H1 (cell line): ENCODE measurements at regions not wholly inside any gene's neighbourhood (a gene's known extent, or its start where the extent isn't known, plus 50 kb on each side); places are given as distances from the start of the nearest gene placed in this dataset.

ENCODE experiments used
- CTCF ChIA-PET: fragments of 300-600 bp; sonication (Branson Sonifier 250); formaldehyde crosslinking; loops from one replicate; lab custom pipeline; 2021; ENCODE audit not compliant: partially characterized antibody; lab: Charles Lee
- POLR2A ChIA-PET: fragments of 300-600 bp; sonication (Branson Sonifier 250); formaldehyde crosslinking; loops from one replicate; lab custom pipeline; 2021; ENCODE audit warnings: inconsistent platforms; ENCODE audit not compliant: partially characterized antibody; lab: Charles Lee
- DNase-seq, 2 experiments: peaks; one replicate each; pipeline versions ENCODE4 v3.0.0 to v3.0.0-alpha.2; 2010 to 2022; ENCODE audit warnings: low spot score in 2 of 2, low read depth in 1 of 2, mixed read lengths in 1 of 2
- FAIRE-seq: peaks from 2 replicates; lab custom pipeline; 2011; peaks lifted over from hg19 to GRCh38; lab: Jason Lieb, UNC
- H2AFZ ChIP-seq: 2 replicates; pipeline ENCODE4 v1.8.1; 2012; ENCODE audit warnings: low read length, inconsistent platforms
- H2AK5ac ChIP-seq: 2 replicates; pipeline ENCODE4 v1.6.1; 2013; ENCODE audit warnings: low read depth, low read length
- H2BK120ac ChIP-seq: replicated peaks from 2 replicates; pipeline ENCODE3; 2013; ENCODE audit warnings: low read depth, low read length, inconsistent platforms
- H2BK12ac ChIP-seq: 2 replicates; pipeline ENCODE4 v1.6.1; 2013; ENCODE audit warnings: low read depth, low read length
- H2BK15ac ChIP-seq: 2 replicates; pipeline ENCODE4 v1.6.1; 2013; ENCODE audit warnings: low read length
- H2BK20ac ChIP-seq: 2 replicates; pipeline ENCODE4 v1.6.1; 2013; ENCODE audit warnings: low read length
- H2BK5ac ChIP-seq: 2 replicates; pipeline ENCODE4 v1.6.1; 2013; ENCODE audit warnings: low read depth, low read length
- H3K14ac ChIP-seq: 2 replicates; pipeline ENCODE4 v1.6.1; 2013; ENCODE audit warnings: inconsistent platforms; ENCODE audit not compliant: insufficient read length
- H3K18ac ChIP-seq: 2 replicates; pipeline ENCODE4 v1.6.1; 2013; ENCODE audit warnings: low read length; ENCODE audit errors: extremely low read depth
- H3K23ac ChIP-seq: 2 replicates; pipeline ENCODE4 v1.6.1; 2013; ENCODE audit warnings: inconsistent platforms; ENCODE audit not compliant: insufficient read length
- H3K23me2 ChIP-seq: 2 replicates; pipeline ENCODE4 v1.6.1; 2013; ENCODE audit warnings: low read depth, low read length
- H3K27ac ChIP-seq: 2 replicates; pipeline ENCODE4 v1.6.1; 2011; ENCODE audit warnings: low read depth, low read length, inconsistent platforms
- H3K27me3 ChIP-seq, 4 experiments: replicated peaks in 1 of 4; 1 replicate in 1 of 4; 2 replicates in 3 of 4; pipeline versions ENCODE4 v1.6.1 to v1.8.1; 2011 to 2013; ENCODE audit warnings: low read length in 3 of 4, mild to moderate bottlenecking in 3 of 4, inconsistent platforms in 2 of 4, mixed read lengths in 2 of 4, moderate library complexity in 1 of 4; ENCODE audit not compliant: control insufficient read depth in 3 of 4, insufficient read depth in 3 of 4; ENCODE audit errors: extremely low read depth in 1 of 4
- H3K36me3 ChIP-seq, 4 experiments: 2 replicates each; pipeline versions ENCODE4 v1.6.1 to v1.8.1; 2011 to 2013; ENCODE audit warnings: mild to moderate bottlenecking in 4 of 4, low read length in 3 of 4, moderate library complexity in 2 of 4, control low read depth in 1 of 4, inconsistent platforms in 1 of 4; ENCODE audit not compliant: insufficient read depth in 4 of 4, control insufficient read depth in 2 of 4
- H3K4ac ChIP-seq: replicated peaks from 2 replicates; pipeline ENCODE3; 2013; ENCODE audit warnings: low read length, low read depth, mixed read lengths, inconsistent platforms; ENCODE audit not compliant: insufficient read length
- H3K4me1 ChIP-seq, 4 experiments: replicated peaks in 1 of 4; 1 replicate in 1 of 4; 2 replicates in 3 of 4; pipeline versions ENCODE4 v1.6.1 to v1.8.1; 2011 to 2013; ENCODE audit warnings: low read length in 3 of 4, inconsistent platforms in 2 of 4, mixed read lengths in 1 of 4; ENCODE audit not compliant: insufficient read depth in 4 of 4, control insufficient read depth in 3 of 4
- H3K4me2 ChIP-seq, 2 experiments: 2 replicates each; pipeline versions ENCODE4 v1.6.1 to v1.8.1; 2011 to 2013; ENCODE audit warnings: low read depth in 2 of 2, low read length in 2 of 2, control low read depth in 1 of 2, inconsistent platforms in 1 of 2, mild to moderate bottlenecking in 1 of 2; ENCODE audit not compliant: insufficient read depth in 1 of 2
- H3K4me3 ChIP-seq, 4 experiments: fragments of 200-600, 300-600 bp in 1 of 4; sonication (generic), shearing (Covaris generic), sonication (Bioruptor Twin) in 1 of 4; 2 replicates each; pipeline versions ENCODE4 v1.5.1 to v1.8.1; 2011 to 2016; ENCODE audit warnings: low read length in 4 of 4, low read depth in 3 of 4, control low read depth in 2 of 4, inconsistent platforms in 2 of 4, mild to moderate bottlenecking in 2 of 4, mixed read lengths in 1 of 4, moderate library complexity in 1 of 4; ENCODE audit not compliant: insufficient read depth in 2 of 4; ENCODE audit errors: extremely low read depth in 1 of 4
- H3K56ac ChIP-seq: replicated peaks from 2 replicates; pipeline ENCODE3; 2013; ENCODE audit warnings: low read depth, mild to moderate bottlenecking, mixed read lengths, low read length, inconsistent platforms; ENCODE audit not compliant: insufficient read length
- H3K79me1 ChIP-seq: 2 replicates; pipeline ENCODE4 v1.6.1; 2013; ENCODE audit warnings: low read depth, low read length, control low read depth
- H3K79me2 ChIP-seq, 2 experiments: 2 replicates each; pipeline versions ENCODE4 v1.6.1 to v1.8.1; 2012 to 2013; ENCODE audit warnings: low read length in 2 of 2, mild to moderate bottlenecking in 2 of 2, inconsistent platforms in 1 of 2; ENCODE audit not compliant: insufficient read depth in 2 of 2, control insufficient read depth in 1 of 2
- H3K9ac ChIP-seq, 4 experiments: replicated peaks in 1 of 4; 1 replicate in 1 of 4; 2 replicates in 3 of 4; pipeline versions ENCODE4 v1.6.1 to v1.8.1; 2011 to 2013; ENCODE audit warnings: low read depth in 3 of 4, low read length in 3 of 4, control low read depth in 2 of 4, mild to moderate bottlenecking in 2 of 4, moderate library complexity in 2 of 4, inconsistent platforms in 1 of 4; ENCODE audit errors: extremely low read depth in 1 of 4
- H3K9me3 ChIP-seq, 2 experiments: 2 replicates each; pipeline versions ENCODE4 v1.6.1 to v1.8.1; 2012 to 2013; ENCODE audit warnings: mild to moderate bottlenecking in 2 of 2, moderate library complexity in 2 of 2, control low read depth in 1 of 2, inconsistent platforms in 1 of 2, low read depth in 1 of 2, low read length in 1 of 2, mixed read lengths in 1 of 2; ENCODE audit not compliant: insufficient read depth in 2 of 2
- H4K20me1 ChIP-seq, 2 experiments: replicated peaks in 1 of 2; 2 replicates each; pipeline versions ENCODE3 to v1.8.1; 2011 to 2013; ENCODE audit warnings: inconsistent platforms in 2 of 2, low read length in 2 of 2, mild to moderate bottlenecking in 1 of 2; ENCODE audit not compliant: insufficient read depth in 2 of 2, control insufficient read depth in 1 of 2
- H4K5ac ChIP-seq: 2 replicates; pipeline ENCODE4 v1.6.1; 2013; ENCODE audit warnings: low read length, low read depth, mixed read lengths, inconsistent platforms; ENCODE audit not compliant: insufficient read length
- H4K8ac ChIP-seq: 2 replicates; pipeline ENCODE4 v1.8.0; 2013; ENCODE audit warnings: mild to moderate bottlenecking, moderate library complexity, low read length, inconsistent platforms; ENCODE audit not compliant: insufficient read depth; ENCODE audit errors: extremely low read depth
- H4K91ac ChIP-seq: replicated peaks from 2 replicates; pipeline ENCODE3; 2013; ENCODE audit warnings: low read length, mixed read lengths, inconsistent platforms; ENCODE audit not compliant: insufficient read length
- BCL11A ChIP-seq, 2 experiments: IDR thresholded peaks; one replicate each; pipeline ENCODE4 v1.6.1; 2011; ENCODE audit warnings: low read depth in 2 of 2, low read length in 2 of 2, mild to moderate bottlenecking in 2 of 2
- CBX5 ChIP-seq: fragments of 300-800, 300-1000 bp; sonication (generic); IDR thresholded peaks from 2 replicates; pipeline ENCODE4 v1.7.1; 2016; ENCODE audit warnings: antibody characterized with exemption, low read length, low read depth
- CREB1 ChIP-seq: IDR thresholded peaks from 2 replicates; pipeline ENCODE4 v1.6.1; 2012; ENCODE audit warnings: inconsistent platforms
- CTBP2 ChIP-seq: IDR thresholded peaks from 2 replicates; pipeline ENCODE4 v1.7.0; 2011; ENCODE audit warnings: borderline replicate concordance, mild to moderate bottlenecking, moderate library complexity, mixed read lengths, low read length; ENCODE audit not compliant: insufficient read depth, insufficient read length
- E2F6 ChIP-seq: IDR thresholded peaks from 2 replicates; pipeline ENCODE4 v1.6.1; 2012; ENCODE audit warnings: inconsistent platforms
- GTF2F1 ChIP-seq: IDR thresholded peaks from 2 replicates; pipeline ENCODE4 v1.6.1; 2012; ENCODE audit warnings: low read depth, low read length, improper control_type of control experiment, borderline replicate concordance
- NANOG ChIP-seq: IDR thresholded peaks from 2 replicates; pipeline ENCODE4 v1.6.1; 2011; ENCODE audit warnings: low read length, low read depth, mild to moderate bottlenecking, inconsistent platforms; ENCODE audit not compliant: insufficient read depth, poor library complexity, severe bottlenecking
- POLR2A ChIP-seq, 2 experiments: IDR thresholded peaks; 1 replicate in 1 of 2; 2 replicates in 1 of 2; pipeline ENCODE4 v1.6.1; 2011; ENCODE audit warnings: low read depth in 2 of 2, low read length in 2 of 2, mild to moderate bottlenecking in 2 of 2; ENCODE audit errors: control extremely low read depth in 1 of 2
- POLR2AphosphoS5 ChIP-seq: IDR thresholded peaks from 2 replicates; pipeline ENCODE4 v1.6.1; 2011; ENCODE audit warnings: low read depth, low read length
- SAP30 ChIP-seq: fragments of 300-600 bp; sonication (generic); IDR thresholded peaks from 2 replicates; pipeline ENCODE4 v1.7.1; 2012; ENCODE audit warnings: low read length, moderate library complexity, mild to moderate bottlenecking, inconsistent platforms; ENCODE audit not compliant: insufficient read depth, insufficient replicate concordance
- SIRT6 ChIP-seq: IDR thresholded peaks from one replicate; pipeline ENCODE4 v1.7.1; 2012; ENCODE audit warnings: low read length, inconsistent platforms
- SP1 ChIP-seq: IDR thresholded peaks from 2 replicates; pipeline ENCODE4 v1.6.1; 2011; ENCODE audit warnings: low read depth, low read length
- TAF7 ChIP-seq: optimal IDR thresholded peaks from 2 replicates; pipeline ENCODE3; 2011; ENCODE audit warnings: low read depth, mild to moderate bottlenecking, inconsistent platforms, low read length, moderate library complexity, borderline replicate concordance
- YY1 ChIP-seq: IDR thresholded peaks from 2 replicates; pipeline ENCODE4 v1.6.1; 2011; ENCODE audit warnings: low read depth, mild to moderate bottlenecking, low read length
- WGBS, 2 experiments: shearing (Covaris generic) in 1 of 2; methylation state at CpG; one replicate each; pipeline versions ENCODE4 v1.1.6 to v1.1.7; 2013 to 2015; ENCODE audit warnings: low lambda C conversion rate in 2 of 2, mixed read lengths in 2 of 2, inconsistent platforms in 1 of 2, low coverage in 1 of 2, missing lambda C conversion rate in 1 of 2; ENCODE audit not compliant: insufficient replicate concordance in 2 of 2, insufficient coverage in 1 of 2, insufficient read length in 1 of 2; ENCODE audit errors: extremely low coverage in 1 of 2, missing lambda C conversion rate in 1 of 2; 5-methylcytosine and 5-hydroxymethylcytosine counted together

- H3K27me3 ChIP-seq: no peaks in the 10 kb centered on the region
- WGBS, 2 experiments: 92% methylated on average over 3 of the region's 3 CpGs; no CpG with 5 or more reads in 1 of the 2 experiments
- H3K4me1 ChIP-seq: no peaks in the 10 kb centered on the region
- H2AFZ ChIP-seq: no peak overlapping the region
- no peak for DNase-seq
- FAIRE-seq: no peak
- H3K4me2 ChIP-seq: no peak overlapping the region
- H3K14ac ChIP-seq: no peak overlapping the region
- H4K20me1 ChIP-seq: no peaks in the 10 kb centered on the region
- no peaks in the 10 kb centered on the region for H3K9me3 ChIP-seq
- H2BK120ac ChIP-seq: no peak overlapping the region
- H4K91ac ChIP-seq: no peak overlapping the region
- H2AK5ac ChIP-seq: no peak overlapping the region
- no peak overlapping the region for H4K8ac ChIP-seq
- H2BK12ac ChIP-seq: no peak overlapping the region
- H3K23me2 ChIP-seq: no peaks in the 10 kb centered on the region
- no peaks in the 10 kb centered on the region for H3K36me3 ChIP-seq
- no peaks in the 10 kb centered on the region for H3K79me1 ChIP-seq
- CTCF ChIA-PET: interaction anchor here (0.7 to 1.0 kb wide), 3 partner anchors 12 to 553 kb away, joined by 3 read pairs; no protein-coding TSS in a partner anchor
- no peak overlapping the region for H2BK20ac ChIP-seq
- H3K4me3 ChIP-seq: no peak overlapping the region
- no peak overlapping the region for H2BK5ac ChIP-seq
- POLR2A ChIA-PET: no interaction called here
- H3K56ac ChIP-seq: no peak overlapping the region
- no peak overlapping the region for H3K9ac ChIP-seq
- no peak overlapping the region for H3K23ac ChIP-seq
- H3K27ac ChIP-seq: no peak overlapping the region
- H3K18ac ChIP-seq: no peak overlapping the region
- no peaks in the 10 kb centered on the region for H3K79me2 ChIP-seq
- H2BK15ac ChIP-seq: no peak overlapping the region
- H4K5ac ChIP-seq: no peak overlapping the region
- no peak overlapping the region for H3K4ac ChIP-seq
- TF ChIP-seq NANOG (no peak), GTF2F1 (no peak), POLR2A (IDR thresholded peaks at IDR 0.05; ENCODE audit: control extremely low read depth in 1 of 2, low read depth in 2 of 2, low read length in 2 of 2) (no peak), CTBP2 (no peak), SP1 (no peak), BCL11A (IDR thresholded peaks at IDR 0.05; ENCODE audit: low read depth in 2 of 2, low read length in 2 of 2) (no peak), TAF7 (no peak), SIRT6 (no peak), POLR2AphosphoS5 (no peak), E2F6 (no peak), SAP30 (no peak), CBX5 (no peak), YY1 (no peak), CREB1 (no peak)
Observed at GRCh38 chr3:34056181-34056910, 257.9 kb downstream of the PDCD6IP start.
